ENCODE measurements at regions not wholly inside any gene's neighbourhood (a gene's known extent, or its start where the extent isn't known, plus 50 kb on each side); places are given as distances from the start of the nearest gene placed in this dataset.

DNA sequence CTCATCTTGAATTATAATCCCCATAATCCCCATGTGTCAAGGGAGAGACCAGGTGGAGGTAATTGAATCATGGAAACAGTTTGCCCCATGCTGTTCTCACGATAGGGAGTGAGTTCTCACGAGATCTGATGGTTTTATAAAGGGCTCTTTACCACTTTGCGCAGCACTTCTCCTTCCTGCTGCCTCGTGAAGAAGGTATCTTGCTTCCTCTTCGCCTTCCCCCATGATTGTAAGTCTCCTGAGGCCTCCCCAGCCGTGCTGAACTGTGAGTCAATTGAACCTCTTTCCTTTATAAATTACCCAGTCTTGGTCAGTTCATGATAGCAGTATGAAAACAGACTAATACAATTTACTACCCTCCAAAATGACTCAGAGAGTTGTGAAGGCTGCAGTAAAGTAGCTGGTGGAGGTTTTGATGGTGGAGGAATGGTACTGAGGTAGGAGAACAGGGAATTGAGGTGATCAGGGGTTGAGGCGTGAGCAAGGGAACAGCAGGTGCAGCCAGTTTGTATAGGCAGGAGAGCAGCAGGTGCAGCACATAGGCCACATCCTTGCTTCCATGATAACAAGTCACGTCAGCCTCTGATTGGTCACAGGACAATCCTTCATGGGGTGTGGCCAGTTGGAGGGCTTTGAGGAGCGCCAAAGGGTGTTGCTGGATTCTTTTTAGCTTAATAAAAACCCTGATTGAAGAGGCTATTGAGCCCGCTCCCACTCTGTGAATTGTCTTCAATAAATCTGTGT lies 150.0 kb downstream of the CDC5L start:
- DNase-seq: no peak
- Histone ChIP-seq H3K36me3 (replicated peaks in 1 of 2; ENCODE audit: control insufficient read depth in 1 of 2, insufficient read depth in 2 of 2, low read length in 1 of 2) (no peaks in the 10 kb centered on the region), H3K4me3 (ENCODE audit: low read depth in 2 of 2, low read length in 1 of 2) (no peak overlapping the region), H3K27me3 (ENCODE audit: insufficient read depth) (no peaks in the 10 kb centered on the region; the same call in 1 of the 2 replicates), H3F3A (replicated peaks; ENCODE audit: insufficient read depth) (no peaks in the 10 kb centered on the region), H3K9me3 (no peaks in the 10 kb centered on the region), H3K27ac (ENCODE audit: low read depth in 2 of 2, low read length in 1 of 2) (no peak overlapping the region), H2AFZ (ENCODE audit: low read depth) (no peak overlapping the region), H3K4me2 (no peak overlapping the region), H3K9me2 (no peaks in the 10 kb centered on the region), H4K20me1 (ENCODE audit: insufficient read depth) (no peaks in the 10 kb centered on the region), H3K9ac (no peak overlapping the region), H3K4me1 (ENCODE audit: control insufficient read depth in 1 of 2, insufficient read depth in 2 of 2, low read depth in 1 of 2, low read length in 1 of 2) (no peaks in the 10 kb centered on the region; a peak in 1 of 4 replicates), H3K79me2 (ENCODE audit: insufficient read depth) (no peaks in the 10 kb centered on the region)
- ChIA-PET CTCF (no interaction called here), POLR2A (no interaction called here)
- 34% methylated on average over 9 of the region's 10 CpGs for WGBS (ENCODE audit: low lambda C conversion rate)
- TF ChIP-seq EP300 (IDR thresholded peaks at IDR 0.05; ENCODE audit: borderline replicate concordance in 1 of 2, low read depth in 1 of 2, low read length in 1 of 2) (no peak), RFX5 (IDR thresholded peaks at IDR 0.05; ENCODE audit: low read length) (no peak), MXI1 (IDR thresholded peaks at IDR 0.05; ENCODE audit: low read depth, low read length) (no peak), NRF1 (IDR thresholded peaks at IDR 0.05; ENCODE audit: low read depth, low read length) (no peak), SMC3 (IDR thresholded peaks at IDR 0.05; ENCODE audit: low read depth, low read length) (no peak), NFIC (IDR thresholded peaks at IDR 0.05; ENCODE audit: borderline replicate concordance) (no peak), RXRA (IDR thresholded peaks at IDR 0.05; ENCODE audit: borderline replicate concordance, low read depth) (no peak), FOXM1 (IDR thresholded peaks at IDR 0.05; ENCODE audit: low read depth) (no peak), JUND (IDR thresholded peaks at IDR 0.05) (no peak), FOXJ3 (CRISPR knock-in tag; IDR thresholded peaks at IDR 0.05) (no peak), GATA2 (CRISPR knock-in tag; IDR thresholded peaks at IDR 0.05) (no peak)
- TF ChIP-seq, protein P1, sequence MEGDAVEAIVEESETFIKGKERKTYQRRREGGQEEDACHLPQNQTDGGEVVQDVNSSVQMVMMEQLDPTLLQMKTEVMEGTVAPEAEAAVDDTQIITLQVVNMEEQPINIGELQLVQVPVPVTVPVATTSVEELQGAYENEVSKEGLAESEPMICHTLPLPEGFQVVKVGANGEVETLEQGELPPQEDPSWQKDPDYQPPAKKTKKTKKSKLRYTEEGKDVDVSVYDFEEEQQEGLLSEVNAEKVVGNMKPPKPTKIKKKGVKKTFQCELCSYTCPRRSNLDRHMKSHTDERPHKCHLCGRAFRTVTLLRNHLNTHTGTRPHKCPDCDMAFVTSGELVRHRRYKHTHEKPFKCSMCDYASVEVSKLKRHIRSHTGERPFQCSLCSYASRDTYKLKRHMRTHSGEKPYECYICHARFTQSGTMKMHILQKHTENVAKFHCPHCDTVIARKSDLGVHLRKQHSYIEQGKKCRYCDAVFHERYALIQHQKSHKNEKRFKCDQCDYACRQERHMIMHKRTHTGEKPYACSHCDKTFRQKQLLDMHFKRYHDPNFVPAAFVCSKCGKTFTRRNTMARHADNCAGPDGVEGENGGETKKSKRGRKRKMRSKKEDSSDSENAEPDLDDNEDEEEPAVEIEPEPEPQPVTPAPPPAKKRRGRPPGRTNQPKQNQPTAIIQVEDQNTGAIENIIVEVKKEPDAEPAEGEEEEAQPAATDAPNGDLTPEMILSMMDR (IDR thresholded peaks at IDR 0.05): no peak
- TF ChIP-seq, protein P2, sequence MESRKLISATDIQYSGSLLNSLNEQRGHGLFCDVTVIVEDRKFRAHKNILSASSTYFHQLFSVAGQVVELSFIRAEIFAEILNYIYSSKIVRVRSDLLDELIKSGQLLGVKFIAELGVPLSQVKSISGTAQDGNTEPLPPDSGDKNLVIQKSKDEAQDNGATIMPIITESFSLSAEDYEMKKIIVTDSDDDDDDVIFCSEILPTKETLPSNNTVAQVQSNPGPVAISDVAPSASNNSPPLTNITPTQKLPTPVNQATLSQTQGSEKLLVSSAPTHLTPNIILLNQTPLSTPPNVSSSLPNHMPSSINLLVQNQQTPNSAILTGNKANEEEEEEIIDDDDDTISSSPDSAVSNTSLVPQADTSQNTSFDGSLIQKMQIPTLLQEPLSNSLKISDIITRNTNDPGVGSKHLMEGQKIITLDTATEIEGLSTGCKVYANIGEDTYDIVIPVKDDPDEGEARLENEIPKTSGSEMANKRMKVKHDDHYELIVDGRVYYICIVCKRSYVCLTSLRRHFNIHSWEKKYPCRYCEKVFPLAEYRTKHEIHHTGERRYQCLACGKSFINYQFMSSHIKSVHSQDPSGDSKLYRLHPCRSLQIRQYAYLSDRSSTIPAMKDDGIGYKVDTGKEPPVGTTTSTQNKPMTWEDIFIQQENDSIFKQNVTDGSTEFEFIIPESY (IDR thresholded peaks at IDR 0.05; ENCODE audit: borderline replicate concordance, low read depth): no peak
- TF ChIP-seq, protein P3, sequence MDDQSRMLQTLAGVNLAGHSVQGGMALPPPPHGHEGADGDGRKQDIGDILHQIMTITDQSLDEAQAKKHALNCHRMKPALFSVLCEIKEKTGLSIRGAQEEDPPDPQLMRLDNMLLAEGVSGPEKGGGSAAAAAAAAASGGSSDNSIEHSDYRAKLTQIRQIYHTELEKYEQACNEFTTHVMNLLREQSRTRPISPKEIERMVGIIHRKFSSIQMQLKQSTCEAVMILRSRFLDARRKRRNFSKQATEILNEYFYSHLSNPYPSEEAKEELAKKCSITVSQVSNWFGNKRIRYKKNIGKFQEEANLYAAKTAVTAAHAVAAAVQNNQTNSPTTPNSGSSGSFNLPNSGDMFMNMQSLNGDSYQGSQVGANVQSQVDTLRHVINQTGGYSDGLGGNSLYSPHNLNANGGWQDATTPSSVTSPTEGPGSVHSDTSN (IDR thresholded peaks at IDR 0.05): no peak

Data from SK-N-SH (cell line).